ENCODE measurements at regions not wholly inside any gene's neighbourhood (a gene's known extent, or its start where the extent isn't known, plus 50 kb on each side); places are given as distances from the start of the nearest gene placed in this dataset.
"Not testable (repeated sequence)": the region's sequence is repeated elsewhere in the genome, so short reads cannot be mapped to it uniquely, and the experiment has no call there.

DNA sequence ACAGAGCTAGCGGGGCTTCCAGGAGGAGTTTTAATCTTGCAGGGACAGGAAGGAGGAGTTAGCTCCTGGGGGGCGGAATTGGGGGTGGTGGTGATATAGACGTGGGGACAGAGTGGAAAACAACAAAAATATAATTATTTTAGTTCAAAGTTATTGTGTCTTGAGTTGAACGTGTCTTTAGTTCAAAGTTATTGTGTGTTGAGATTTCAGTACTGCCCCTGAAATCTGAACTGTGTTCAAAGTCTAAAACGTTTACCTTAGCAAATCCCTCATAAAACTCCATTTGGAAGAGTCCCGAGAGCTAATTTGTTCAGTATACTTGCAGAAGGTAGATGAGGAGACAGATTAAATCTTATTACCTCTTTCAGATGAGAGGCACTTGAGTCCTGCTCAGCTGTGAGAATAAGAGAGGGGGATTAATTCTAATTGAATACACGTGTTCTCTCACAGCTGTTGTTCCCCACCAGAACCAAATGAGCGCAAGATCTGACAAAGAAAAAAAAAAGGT lies 132.4 kb upstream of the ALDH3B2 start:
- not testable (repeated sequence) for H3K27me3 ChIP-seq, H3K9me3 ChIP-seq, DNase-seq, H3K36me3 ChIP-seq
- Histone ChIP-seq H3K4me3 (ENCODE audit: low read depth, low read length) (peak overlapping the region; percentile 62), H3K4me1 (peaks cover 13% of the 10 kb centered on the region)

DNA sequence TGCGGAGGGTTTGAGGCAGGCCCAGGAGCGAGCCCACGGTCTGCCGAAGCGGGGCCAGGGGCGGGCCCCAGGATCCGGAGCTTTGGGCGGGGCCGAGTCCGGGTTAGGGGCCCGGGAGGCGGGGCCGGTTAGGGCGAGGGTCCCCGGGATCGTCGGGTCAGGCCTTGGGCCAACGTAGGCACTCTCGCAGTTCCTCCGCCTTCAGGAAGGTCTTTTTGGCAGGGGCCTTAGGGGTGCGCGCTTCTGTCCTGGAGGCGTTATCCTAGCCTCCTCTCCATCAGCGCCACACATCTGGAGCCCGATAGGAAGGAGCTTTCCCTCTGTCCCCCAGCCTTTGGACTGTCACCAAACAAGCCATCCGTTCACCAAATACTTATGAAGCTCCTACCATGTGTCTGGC lies 131.8 kb upstream of the ALDH3B2 start:
- H3K4me1 ChIP-seq = peaks cover 13% of the 10 kb centered on the region
- not testable (repeated sequence) for DNase-seq, H3K27me3 ChIP-seq, H3K36me3 ChIP-seq, H3K9me3 ChIP-seq
- peak overlapping the region; percentile 62 for H3K4me3 ChIP-seq (ENCODE audit: low read depth, low read length)

DNA sequence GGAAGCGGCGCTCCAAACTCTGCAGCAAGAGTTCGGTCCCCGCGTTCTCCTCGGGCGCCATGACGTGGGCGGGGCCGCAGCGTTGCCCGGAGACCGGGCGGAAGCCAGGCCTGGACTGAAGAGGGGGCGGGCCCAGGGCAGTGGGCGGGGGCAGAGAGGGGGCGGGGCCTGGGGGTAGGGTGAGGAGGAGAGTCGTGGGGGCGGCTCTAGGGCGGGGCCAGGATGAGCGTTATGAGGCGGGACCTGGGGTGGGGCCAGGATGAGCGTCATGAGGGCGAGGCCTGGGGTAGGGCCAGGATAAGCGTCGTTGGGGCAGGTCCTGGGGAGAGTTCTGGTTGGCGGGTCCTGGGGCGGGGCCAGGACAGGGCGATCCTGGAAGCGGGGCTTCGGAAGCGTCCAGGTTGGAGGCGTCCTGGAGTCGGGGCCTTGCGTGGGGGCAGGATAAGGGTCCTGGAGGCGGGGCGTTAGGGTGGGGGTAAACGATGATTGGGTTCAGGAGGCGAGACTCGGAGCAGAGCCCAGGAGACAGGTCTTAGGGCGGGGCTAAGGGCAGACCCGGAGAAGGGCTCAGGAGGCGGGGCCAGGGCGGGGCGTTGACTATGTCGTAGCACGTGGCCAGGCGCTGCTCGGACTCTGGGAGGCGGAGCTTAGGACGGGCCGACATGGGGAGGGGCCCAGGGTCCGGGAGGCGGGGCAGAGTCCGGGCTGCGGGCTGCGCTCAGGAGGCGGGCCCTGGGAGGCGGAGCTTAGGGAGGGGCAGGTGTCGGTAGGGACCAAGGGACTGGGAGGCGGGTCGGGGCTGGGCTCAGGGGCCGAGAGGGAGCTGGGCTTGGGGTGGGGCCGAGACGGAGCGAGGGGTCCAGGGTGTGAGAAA lies 131.1 kb upstream of the ALDH3B2 start:
- peak; percentile 99 for DNase-seq
- not testable (repeated sequence) for H3K36me3 ChIP-seq, H3K27me3 ChIP-seq, H3K9me3 ChIP-seq, H3K4me1 ChIP-seq
- H3K4me3 ChIP-seq (ENCODE audit: low read depth, low read length) = peak overlapping the region; percentile 78

DNA sequence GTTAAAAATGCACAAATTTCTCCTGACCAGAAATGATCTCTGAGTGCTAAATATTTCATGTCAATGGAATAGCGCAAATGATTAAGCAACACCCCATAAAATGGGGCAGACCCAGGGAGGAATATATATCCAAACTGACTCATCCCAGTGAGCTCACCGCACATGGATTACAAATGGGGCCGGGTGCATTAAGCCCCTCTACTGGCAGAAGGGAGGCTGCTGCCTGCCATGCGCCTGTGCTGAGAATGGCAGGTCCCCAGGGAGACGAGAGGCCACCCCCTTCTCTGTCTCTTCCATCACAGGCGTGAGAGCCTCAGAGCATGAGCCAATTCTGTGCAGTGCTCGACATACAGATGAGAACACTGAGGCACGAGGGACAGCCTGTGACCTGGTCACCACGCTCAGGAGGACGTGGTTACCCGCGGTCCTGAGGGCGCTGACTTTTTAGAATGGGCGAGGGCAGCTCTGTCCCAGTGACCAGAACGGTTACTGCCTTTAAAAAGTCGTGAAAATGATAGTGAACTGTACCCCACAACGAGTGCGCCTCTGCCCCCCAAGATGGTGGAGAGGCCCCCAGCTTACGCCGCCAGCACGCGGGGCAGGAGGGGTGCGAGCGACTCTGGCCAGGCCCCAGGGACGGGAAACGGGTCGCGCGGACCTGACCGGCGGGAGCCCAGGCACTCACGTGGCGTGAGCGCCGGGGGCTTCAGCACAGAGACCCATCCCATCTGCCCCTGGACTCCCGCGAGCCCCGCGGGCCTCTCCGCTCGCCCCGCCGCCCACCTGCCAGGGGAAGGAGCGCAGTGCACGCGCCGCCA lies 130.2 kb upstream of the ALDH3B2 start:
- H3K4me1 ChIP-seq, H3K27me3 ChIP-seq, H3K36me3 ChIP-seq, H3K9me3 ChIP-seq: not testable (repeated sequence)
- H3K4me3 ChIP-seq (ENCODE audit: low read depth, low read length) = peak overlapping the region; percentile 78
- peak; percentile 77 for DNase-seq

DNA sequence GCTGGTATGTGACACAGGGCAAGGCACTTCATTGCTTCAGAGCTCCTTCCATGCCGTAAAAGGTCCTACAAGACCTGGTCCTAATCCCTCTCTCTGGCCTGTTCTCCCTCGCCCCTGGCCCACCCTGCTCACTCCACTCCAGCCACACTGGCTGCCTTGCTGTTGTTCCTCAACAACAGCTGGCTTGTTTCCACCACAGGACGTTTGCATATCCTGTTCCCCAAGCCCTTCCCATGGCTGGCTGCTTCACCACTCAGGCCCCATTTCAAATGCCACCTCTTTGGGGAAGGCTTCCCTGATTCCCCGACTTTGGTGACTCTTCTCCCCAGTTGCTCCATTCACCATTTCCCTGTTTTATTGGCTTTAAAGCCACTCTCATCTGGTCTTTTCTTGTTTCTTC lies 129.1 kb upstream of the ALDH3B2 start:
- not testable (repeated sequence) for H3K27me3 ChIP-seq; H3K36me3 ChIP-seq; H3K4me3 ChIP-seq (ENCODE audit: low read depth, low read length); DNase-seq; H3K4me1 ChIP-seq; H3K9me3 ChIP-seq

DNA sequence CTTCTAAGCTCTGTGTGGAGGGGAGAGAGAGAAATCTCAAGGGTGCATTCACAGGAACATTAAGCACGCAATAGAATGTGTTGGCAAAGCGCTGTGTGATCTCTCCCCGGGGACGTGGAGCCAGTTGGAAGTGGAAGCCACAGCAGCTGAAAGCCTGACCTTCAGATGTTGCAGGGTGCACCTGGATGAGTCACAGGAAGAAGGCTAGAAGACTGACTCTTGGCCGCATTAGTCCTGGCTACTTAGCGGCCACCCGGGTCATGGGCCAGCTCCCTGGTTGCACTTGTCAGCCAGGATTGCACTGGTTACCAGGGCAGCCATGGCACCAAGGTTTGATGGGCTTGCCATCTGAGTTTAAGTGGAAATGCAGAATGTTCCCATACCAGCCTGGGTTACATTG lies 128.6 kb upstream of the ALDH3B2 start:
- not testable (repeated sequence) for DNase-seq, H3K4me1 ChIP-seq

DNA sequence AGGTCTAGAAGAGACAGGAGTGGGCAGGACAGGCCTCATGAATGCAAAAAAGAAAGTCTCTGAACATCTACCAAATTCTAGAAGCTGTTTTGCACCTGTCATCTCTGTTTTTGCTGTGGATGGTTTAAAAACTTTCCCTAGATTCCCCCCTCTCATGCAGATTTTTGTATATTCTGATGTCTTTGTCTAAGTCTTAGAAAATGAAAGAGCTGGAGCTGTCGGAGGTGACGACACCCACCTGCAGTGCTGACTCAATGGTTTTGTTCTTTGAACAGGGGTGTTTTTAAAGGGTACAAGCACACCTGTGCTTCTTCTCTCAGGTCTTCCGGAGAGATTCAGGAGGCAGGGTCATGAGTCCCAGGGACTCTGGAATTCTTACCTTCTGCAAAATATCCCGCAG lies 128.2 kb upstream of the ALDH3B2 start:
- not testable (repeated sequence) for H3K4me1 ChIP-seq; H3K4me3 ChIP-seq (ENCODE audit: low read depth, low read length); DNase-seq; H3K9me3 ChIP-seq; H3K27me3 ChIP-seq; H3K36me3 ChIP-seq

More for the DNA sequence above, 128.6 kb upstream of the ALDH3B2 start:
- not testable (repeated sequence) for H3K4me3 ChIP-seq (ENCODE audit: low read depth, low read length); H3K9me3 ChIP-seq; H3K36me3 ChIP-seq; H3K27me3 ChIP-seq

DNA sequence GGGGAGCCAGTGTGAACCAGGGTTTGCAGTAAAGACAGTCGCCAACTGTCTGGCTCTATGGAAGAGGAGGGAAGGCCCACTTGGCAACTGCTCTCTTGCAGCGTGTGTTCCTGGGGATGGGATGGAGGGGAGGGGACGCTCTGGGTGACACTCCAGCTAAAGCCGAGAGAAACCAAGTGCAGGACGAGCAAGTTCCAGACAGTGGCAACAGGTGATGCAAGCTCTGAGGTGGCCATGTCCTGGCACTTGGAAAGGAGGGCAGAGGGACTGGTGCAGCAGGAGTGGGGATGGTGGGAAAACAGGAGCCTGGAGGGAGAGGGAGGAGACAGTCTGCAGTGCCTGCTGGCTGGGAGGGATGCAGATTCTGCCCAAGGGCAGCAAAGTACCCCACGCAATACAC lies 127.0 kb upstream of the ALDH3B2 start:
- DNase-seq; H3K27me3 ChIP-seq; H3K36me3 ChIP-seq; H3K4me3 ChIP-seq (ENCODE audit: low read depth, low read length); H3K9me3 ChIP-seq; H3K4me1 ChIP-seq: not testable (repeated sequence)

DNA sequence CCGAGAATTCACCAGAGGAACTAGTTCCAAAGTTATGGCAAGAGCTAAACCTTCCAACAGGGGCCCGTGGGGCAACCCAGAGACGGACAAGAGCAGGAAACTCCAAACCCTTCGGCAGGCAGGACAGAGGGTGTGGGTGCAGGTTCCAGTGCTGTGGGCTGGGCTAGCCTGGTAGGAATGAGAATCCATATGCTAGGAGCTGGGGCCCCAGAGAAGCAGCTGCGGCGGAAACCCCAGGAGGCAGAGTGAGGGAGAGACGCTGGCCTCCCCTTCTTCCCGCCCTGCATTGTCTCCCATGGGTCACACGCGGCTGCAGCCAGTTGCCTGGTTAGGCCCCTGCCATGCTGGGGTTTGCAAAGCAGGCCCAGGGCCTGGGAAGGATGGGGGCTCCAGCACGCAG lies 126.2 kb upstream of the ALDH3B2 start:
- H3K27me3 ChIP-seq; H3K9me3 ChIP-seq; H3K4me1 ChIP-seq; DNase-seq; H3K36me3 ChIP-seq; H3K4me3 ChIP-seq (ENCODE audit: low read depth, low read length): not testable (repeated sequence)

DNA sequence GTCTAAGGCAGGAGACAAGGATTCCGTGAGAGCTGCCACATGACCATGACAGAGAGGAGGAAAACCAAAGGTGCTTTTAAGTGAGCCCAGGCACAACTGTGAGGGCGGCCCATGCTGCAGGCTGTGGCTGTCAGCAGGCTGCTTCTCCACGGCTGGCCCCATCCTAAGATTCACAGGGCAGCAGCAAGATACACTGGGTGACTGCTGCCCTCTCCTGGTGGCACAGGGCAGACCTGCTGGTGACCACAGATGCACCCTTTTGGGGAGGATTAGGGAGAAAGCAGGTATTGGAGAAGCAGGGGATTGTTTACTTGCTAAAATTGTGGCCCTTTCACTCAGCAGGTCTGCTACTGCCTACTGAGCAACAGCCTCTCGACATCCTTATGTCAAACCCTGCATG lies 125.4 kb upstream of the ALDH3B2 start:
- peak; percentile 28 for DNase-seq
- not testable (repeated sequence) for H3K27me3 ChIP-seq; H3K9me3 ChIP-seq; H3K4me3 ChIP-seq (ENCODE audit: low read depth, low read length); H3K4me1 ChIP-seq; H3K36me3 ChIP-seq
- TF ChIP-seq, protein P1, sequence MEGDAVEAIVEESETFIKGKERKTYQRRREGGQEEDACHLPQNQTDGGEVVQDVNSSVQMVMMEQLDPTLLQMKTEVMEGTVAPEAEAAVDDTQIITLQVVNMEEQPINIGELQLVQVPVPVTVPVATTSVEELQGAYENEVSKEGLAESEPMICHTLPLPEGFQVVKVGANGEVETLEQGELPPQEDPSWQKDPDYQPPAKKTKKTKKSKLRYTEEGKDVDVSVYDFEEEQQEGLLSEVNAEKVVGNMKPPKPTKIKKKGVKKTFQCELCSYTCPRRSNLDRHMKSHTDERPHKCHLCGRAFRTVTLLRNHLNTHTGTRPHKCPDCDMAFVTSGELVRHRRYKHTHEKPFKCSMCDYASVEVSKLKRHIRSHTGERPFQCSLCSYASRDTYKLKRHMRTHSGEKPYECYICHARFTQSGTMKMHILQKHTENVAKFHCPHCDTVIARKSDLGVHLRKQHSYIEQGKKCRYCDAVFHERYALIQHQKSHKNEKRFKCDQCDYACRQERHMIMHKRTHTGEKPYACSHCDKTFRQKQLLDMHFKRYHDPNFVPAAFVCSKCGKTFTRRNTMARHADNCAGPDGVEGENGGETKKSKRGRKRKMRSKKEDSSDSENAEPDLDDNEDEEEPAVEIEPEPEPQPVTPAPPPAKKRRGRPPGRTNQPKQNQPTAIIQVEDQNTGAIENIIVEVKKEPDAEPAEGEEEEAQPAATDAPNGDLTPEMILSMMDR (IDR thresholded peaks at IDR 0.05; ENCODE audit: low read depth, low read length) = peak; percentile 47

DNA sequence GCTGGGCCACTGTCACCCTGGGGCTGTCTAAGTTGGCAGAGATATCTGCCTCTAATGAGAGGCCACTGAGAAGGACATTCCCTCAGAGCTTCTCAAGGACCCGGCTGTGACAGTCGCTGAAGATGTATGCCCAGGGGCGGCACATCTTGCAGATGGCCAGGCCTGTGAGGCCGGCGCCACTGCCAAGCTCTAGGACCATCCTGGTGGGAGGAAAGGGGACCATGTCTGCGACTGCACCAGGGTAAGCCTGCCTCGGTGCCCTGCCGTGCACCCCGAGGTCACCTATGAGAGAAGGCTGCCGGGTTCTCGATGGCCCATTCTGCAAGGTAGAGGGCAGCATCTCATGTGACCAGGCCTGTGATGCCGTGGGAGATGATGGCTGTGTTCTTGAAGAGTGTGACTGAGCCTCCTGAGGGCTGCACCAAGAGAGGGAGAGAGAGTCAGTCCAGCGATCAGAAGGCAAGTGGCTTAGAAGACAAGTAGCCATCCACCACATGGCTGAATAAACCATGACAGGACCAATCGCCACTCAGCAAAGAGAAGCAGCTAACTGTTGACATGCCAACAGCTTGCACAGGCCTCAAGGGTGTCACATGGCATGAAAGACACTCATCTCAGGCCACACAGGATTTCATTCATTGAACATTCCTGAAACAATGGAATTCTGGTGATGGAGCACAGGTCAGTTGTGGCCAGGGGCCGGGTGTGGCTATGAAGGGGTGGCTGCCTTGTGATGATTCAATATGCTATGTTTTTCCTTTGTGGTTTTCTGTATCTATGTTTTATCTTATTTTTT lies 123.5 kb upstream of the ALDH3B2 start:
- H3K9me3 ChIP-seq; DNase-seq; H3K4me3 ChIP-seq (ENCODE audit: low read depth, low read length); H3K27me3 ChIP-seq; H3K36me3 ChIP-seq; H3K4me1 ChIP-seq: not testable (repeated sequence)

Data from BE2C (cell line).